KMS-11 (cell line): ENCODE measurements at regions not wholly inside any gene's neighbourhood (a gene's known extent, or its start where the extent isn't known, plus 50 kb on each side); places are given as distances from the start of the nearest gene placed in this dataset.

ENCODE experiments used
- H2AFZ ChIP-seq: fragments of 200-600 bp; sonication (generic); 2 replicates; pipeline ENCODE4 v1.6.1; 2016; ENCODE audit warnings: antibody characterized with exemption, mixed run types, low read depth
- H3K27ac ChIP-seq: fragments of 200-600 bp; sonication (generic); 2 replicates; pipeline ENCODE4 v1.6.1; 2016; ENCODE audit warnings: mild to moderate bottlenecking, mixed run types
- H3K27me3 ChIP-seq: fragments of 200-600 bp; sonication (generic); 2 replicates; pipeline ENCODE4 v1.6.1; 2017; ENCODE audit warnings: mild to moderate bottlenecking, low read depth, mixed run types, moderate library complexity; ENCODE audit not compliant: insufficient read depth
- H3K36me3 ChIP-seq: fragments of 200-600 bp; sonication (generic); 2 replicates; pipeline ENCODE4 v1.6.1; 2017; ENCODE audit warnings: mild to moderate bottlenecking, mixed run types; ENCODE audit not compliant: insufficient read depth
- H3K4me1 ChIP-seq: fragments of 200-600 bp; sonication (generic); 2 replicates; pipeline ENCODE4 v1.6.1; 2016; ENCODE audit warnings: mild to moderate bottlenecking, low read depth, mixed run types; ENCODE audit not compliant: poor library complexity, severe bottlenecking
- H3K4me2 ChIP-seq: fragments of 200-600 bp; sonication (generic); 2 replicates; pipeline ENCODE4 v1.7.0; 2016; ENCODE audit warnings: mild to moderate bottlenecking, mixed run types
- H3K4me3 ChIP-seq: fragments of 200-600 bp; sonication (generic); IDR thresholded peaks from 2 replicates; pipeline ENCODE4 v1.6.1; 2017; ENCODE audit warnings: low read depth, low read length, mixed read lengths; ENCODE audit not compliant: insufficient read depth
- H3K79me2 ChIP-seq: fragments of 200-600 bp; sonication (generic); 2 replicates; pipeline ENCODE4 v1.6.1; 2016; ENCODE audit warnings: low read depth, mixed run types; ENCODE audit not compliant: insufficient read depth
- H3K9ac ChIP-seq: fragments of 200-600 bp; sonication (generic); 2 replicates; pipeline ENCODE4 v1.6.1; 2016; ENCODE audit warnings: mild to moderate bottlenecking, mixed run types
- H4K20me1 ChIP-seq: fragments of 200-600 bp; sonication (generic); 2 replicates; pipeline ENCODE4 v1.6.1; 2016; ENCODE audit warnings: mild to moderate bottlenecking, mixed run types; ENCODE audit not compliant: insufficient read depth
- CTCF ChIP-seq: fragments of 200-600 bp; sonication (generic); conservative IDR thresholded peaks from 2 replicates; pipeline ENCODE4 v1.6.1; 2017; ENCODE audit warnings: low read depth, mild to moderate bottlenecking, antibody characterized with exemption, low read length, moderate library complexity, mixed read lengths

- H3K27me3 ChIP-seq = no peaks in the 10 kb centered on the region
- H4K20me1 ChIP-seq = no peaks in the 10 kb centered on the region
- no peak overlapping the region for H3K4me2 ChIP-seq
- no peaks in the 10 kb centered on the region for H3K4me1 ChIP-seq
- H3K4me3 ChIP-seq = no peak overlapping the region
- H3K9ac ChIP-seq = no peak overlapping the region
- H3K36me3 ChIP-seq = no peaks in the 10 kb centered on the region
- H3K79me2 ChIP-seq = no peaks in the 10 kb centered on the region
- no peak overlapping the region for H3K27ac ChIP-seq
- no peak overlapping the region for H2AFZ ChIP-seq
- no peak for TF ChIP-seq CTCF
Measured at GRCh38 chr17:71519285-71519684, 601.5 kb upstream of the SOX9 start.

GRCh38 chr17:71521724-71522123, 599.1 kb upstream of the SOX9 start:
- no peaks in the 10 kb centered on the region for H4K20me1 ChIP-seq
- no peak for TF ChIP-seq CTCF
- H3K4me1 ChIP-seq = no peaks in the 10 kb centered on the region
- H3K27ac ChIP-seq = no peak overlapping the region
- H3K9ac ChIP-seq = no peak overlapping the region
- no peak overlapping the region for H3K4me3 ChIP-seq
- no peak overlapping the region for H2AFZ ChIP-seq
- no peaks in the 10 kb centered on the region for H3K79me2 ChIP-seq
- H3K4me2 ChIP-seq = no peak overlapping the region
- H3K27me3 ChIP-seq = no peaks in the 10 kb centered on the region
- H3K36me3 ChIP-seq = no peaks in the 10 kb centered on the region

GRCh38 chr17:71522383-71522782, 598.4 kb upstream of the SOX9 start:
- H3K4me1 ChIP-seq = no peaks in the 10 kb centered on the region
- no peak overlapping the region for H3K4me3 ChIP-seq
- no peak overlapping the region for H3K9ac ChIP-seq
- H3K27ac ChIP-seq = no peak overlapping the region
- H4K20me1 ChIP-seq = no peaks in the 10 kb centered on the region
- H3K27me3 ChIP-seq = no peaks in the 10 kb centered on the region
- no peak overlapping the region for H3K4me2 ChIP-seq
- TF ChIP-seq CTCF = no peak
- H3K79me2 ChIP-seq = no peaks in the 10 kb centered on the region
- no peak overlapping the region for H2AFZ ChIP-seq
- H3K36me3 ChIP-seq = no peaks in the 10 kb centered on the region

- no peak overlapping the region for H2AFZ ChIP-seq
Measured at GRCh38 chr17:71527311-71527710, 593.5 kb upstream of the SOX9 start.

More at GRCh38 chr17:71527311-71527710, 593.5 kb upstream of the SOX9 start:
- Histone ChIP-seq H3K4me1 (no peaks in the 10 kb centered on the region), H3K36me3 (no peaks in the 10 kb centered on the region), H4K20me1 (no peaks in the 10 kb centered on the region), H3K4me2 (no peak overlapping the region), H3K27me3 (no peaks in the 10 kb centered on the region), H3K4me3 (no peak overlapping the region), H3K9ac (no peak overlapping the region), H3K79me2 (no peaks in the 10 kb centered on the region), H3K27ac (no peak overlapping the region)
- no peak for TF ChIP-seq CTCF
